OCI-LY7 (cell line): ENCODE measurements at regions not wholly inside any gene's neighbourhood (a gene's known extent, or its start where the extent isn't known, plus 50 kb on each side); places are given as distances from the start of the nearest gene placed in this dataset.

Source experiments
- CTCF ChIP-seq: fragments of 200-600 bp; sonication (generic); conservative IDR thresholded peaks from 2 replicates; pipeline ENCODE4 v1.5.1; 2014; ENCODE audit warnings: mild to moderate bottlenecking, antibody characterized with exemption, low read length, moderate library complexity, mixed read lengths
- EZH2phosphoT487 ChIP-seq: fragments of 200-600 bp; sonication (generic); IDR thresholded peaks from 2 replicates; pipeline ENCODE4 v1.6.1; 2018; ENCODE audit warnings: low read depth, borderline replicate concordance, mild to moderate bottlenecking, mixed run types, antibody characterized with exemption, low read length, moderate library complexity, mixed read lengths

GRCh38 chr1:199953651-199954050 is 73.9 kb upstream of the NR5A2 start:
- no peak for TF ChIP-seq CTCF
- TF ChIP-seq EZH2phosphoT487: no peak
